CD14-positive monocyte (primary cell): ENCODE measurements at regions not wholly inside any gene's neighbourhood (a gene's known extent, or its start where the extent isn't known, plus 50 kb on each side); places are given as distances from the start of the nearest gene placed in this dataset.

Experiments used
- DNase-seq, 3 donors: peaks; one replicate each; pipeline ENCODE4 v3.0.0-alpha.2; 2011 to 2022
- H2AFZ ChIP-seq: 2 replicates; pipeline ENCODE4 v1.6.0; 2012; ENCODE audit warnings: mild to moderate bottlenecking, low read depth, low read length, inconsistent platforms; ENCODE audit not compliant: insufficient read depth, poor library complexity, severe bottlenecking
- H3K27ac ChIP-seq, 2 donors: 1 replicate in 1 of 2; 2 replicates in 1 of 2; pipeline ENCODE4 v1.5.1; 2012 to 2013; ENCODE audit warnings: low read length in 2 of 2, control low read depth in 1 of 2, inconsistent platforms in 1 of 2, low read depth in 1 of 2, mild to moderate bottlenecking in 1 of 2
- H3K27me3 ChIP-seq, 2 donors: one replicate each; pipeline versions ENCODE4 v1.6.0 to v1.6.1; 2011 to 2013; ENCODE audit warnings: low read length in 2 of 2; ENCODE audit not compliant: control insufficient read depth in 2 of 2, insufficient read depth in 2 of 2
- H3K36me3 ChIP-seq, 2 donors: replicated peaks in 1 of 2; 1 replicate in 1 of 2; 2 replicates in 1 of 2; pipeline versions ENCODE4 v1.5.1 to v1.6.1; 2012 to 2013; ENCODE audit warnings: low read length in 2 of 2, control low read depth in 1 of 2, inconsistent platforms in 1 of 2, mild to moderate bottlenecking in 1 of 2; ENCODE audit not compliant: insufficient read depth in 2 of 2, control insufficient read depth in 1 of 2
- H3K4me1 ChIP-seq, 2 donors: 1 replicate in 1 of 2; 2 replicates in 1 of 2; pipeline versions ENCODE4 v1.5.1 to v1.6.1; 2012 to 2013; ENCODE audit warnings: low read length in 2 of 2, control low read depth in 1 of 2, inconsistent platforms in 1 of 2, mild to moderate bottlenecking in 1 of 2, moderate library complexity in 1 of 2; ENCODE audit not compliant: insufficient read depth in 2 of 2, control insufficient read depth in 1 of 2
- H3K4me2 ChIP-seq: replicated peaks from 2 replicates; pipeline ENCODE3; 2012; ENCODE audit warnings: low read length, moderate library complexity, mild to moderate bottlenecking; ENCODE audit not compliant: poor library complexity, severe bottlenecking; ENCODE audit errors: extremely low read depth
- H3K4me3 ChIP-seq, 3 experiments: fragments of 200-600 bp in 1 of 3; sonication (generic) in 1 of 3; replicated peaks in 1 of 3; 1 replicate in 2 of 3; 2 replicates in 1 of 3; pipeline ENCODE4 v1.5.1; 2011 to 2013; ENCODE audit warnings: low read length in 3 of 3, mild to moderate bottlenecking in 3 of 3, control low read depth in 2 of 3, low read depth in 2 of 3, inconsistent platforms in 1 of 3, moderate library complexity in 1 of 3
- H3K79me2 ChIP-seq: 2 replicates; pipeline ENCODE4 v1.6.0; 2012; ENCODE audit warnings: mild to moderate bottlenecking, control low read depth, inconsistent platforms, low read length, moderate library complexity; ENCODE audit not compliant: insufficient read depth
- H3K9ac ChIP-seq: 2 replicates; pipeline ENCODE4 v1.6.0; 2017; ENCODE audit warnings: low read length, mild to moderate bottlenecking; ENCODE audit not compliant: insufficient read depth, poor library complexity, severe bottlenecking
- H3K9me3 ChIP-seq, 2 donors: replicated peaks in 1 of 2; 1 replicate in 1 of 2; 2 replicates in 1 of 2; pipeline versions ENCODE4 v1.5.1 to v1.6.1; 2012 to 2013; ENCODE audit warnings: low read length in 2 of 2, control low read depth in 1 of 2; ENCODE audit not compliant: control insufficient read depth in 1 of 2, insufficient read depth in 1 of 2
- H4K20me1 ChIP-seq: 2 replicates; pipeline ENCODE4 v1.6.0; 2012; ENCODE audit warnings: mild to moderate bottlenecking, low read length, control low read depth, moderate library complexity; ENCODE audit not compliant: insufficient read depth
- H3K27ac Mint-ChIP-seq, 7 donors: one replicate each; pipeline ENCODE4 v1.8.0; 2020; ENCODE audit warnings: mild to moderate bottlenecking in 7 of 7, mixed read lengths in 7 of 7, moderate library complexity in 6 of 7, inconsistent platforms in 2 of 7
- H3K27me3 Mint-ChIP-seq, 3 donors: one replicate each; pipeline ENCODE4 v1.8.0; 2021 to 2022; ENCODE audit warnings: low read depth in 3 of 3, mild to moderate bottlenecking in 3 of 3, mixed read lengths in 3 of 3, moderate library complexity in 3 of 3, inconsistent platforms in 1 of 3
- H3K36me3 Mint-ChIP-seq, 2 donors: one replicate each; pipeline ENCODE4 v1.8.0; 2020; ENCODE audit warnings: mixed read lengths in 2 of 2, inconsistent platforms in 1 of 2, mild to moderate bottlenecking in 1 of 2
- H3K4me1 Mint-ChIP-seq: one replicate; pipeline ENCODE4 v1.8.0; 2020; ENCODE audit warnings: mild to moderate bottlenecking, mixed read lengths
- H3K4me3 Mint-ChIP-seq, 2 donors: one replicate each; pipeline ENCODE4 v1.8.0; 2020; ENCODE audit warnings: mild to moderate bottlenecking in 2 of 2, mixed read lengths in 2 of 2, moderate library complexity in 1 of 2
- H3K9me3 Mint-ChIP-seq, 7 donors: one replicate each; pipeline ENCODE4 v1.8.0; 2020 to 2022; ENCODE audit warnings: mixed read lengths in 7 of 7, mild to moderate bottlenecking in 6 of 7, moderate library complexity in 6 of 7, inconsistent platforms in 2 of 7
- CTCF ChIP-seq: fragments of 200-600 bp; IDR thresholded peaks from one replicate; pipeline ENCODE4 v1.8.0; 2022; ENCODE audit warnings: antibody characterized with exemption, mild to moderate bottlenecking
- WGBS: methylation state at CpG from one replicate; pipeline ENCODE4 v1.1.5; 2013; ENCODE audit warnings: missing lambda C conversion rate; ENCODE audit not compliant: insufficient coverage; 5-methylcytosine and 5-hydroxymethylcytosine counted together
- intact Hi-C, 2 donors: fragments of 100-400 bp; cut with micrococcal nuclease; formaldehyde crosslinking; loops; one replicate each; pipeline versions ENCODE4 v1.15.0 to v1.15.1; 2023

GRCh38 chrX:63421411-63421810, 70.3 kb upstream of the SPIN4 start:
- no peaks in the 10 kb centered on the region for H3K79me2 ChIP-seq
- H3K4me1 ChIP-seq = no peaks in the 10 kb centered on the region
- no peaks in the 10 kb centered on the region for H4K20me1 ChIP-seq
- no peak overlapping the region for H3K9ac ChIP-seq
- no peak overlapping the region for H2AFZ ChIP-seq
- Mint-ChIP-seq H3K27me3 (peaks cover 0 to 3% (median 0%) of the 10 kb centered on the region in 3 donors), H3K4me1 (no peaks in the 10 kb centered on the region), H3K27ac (peak overlapping the region in 1 of 7 donors; percentile 68), H3K9me3 (peaks cover 0 to 13% (median 3%) of the 10 kb centered on the region in 7 donors), H3K4me3 (no peak overlapping the region), H3K36me3 (no peaks in the 10 kb centered on the region)
- H3K27ac ChIP-seq = no peak overlapping the region
- H3K9me3 ChIP-seq = peaks cover 0 to 4% of the 10 kb centered on the region in 2 donors
- H3K36me3 ChIP-seq = no peaks in the 10 kb centered on the region
- H3K4me2 ChIP-seq = no peak overlapping the region
- intact Hi-C loops = no loop called here
- H3K4me3 ChIP-seq = no peak overlapping the region
- no peaks in the 10 kb centered on the region for H3K27me3 ChIP-seq
- no peak for DNase-seq
- no peak for TF ChIP-seq CTCF

- no peaks in the 10 kb centered on the region for H3K4me1 ChIP-seq
- Mint-ChIP-seq H3K4me3 (no peak overlapping the region), H3K27ac (no peak overlapping the region), H3K9me3 (peaks cover 2 to 10% (median 4%) of the 10 kb centered on the region in 7 donors), H3K4me1 (no peaks in the 10 kb centered on the region), H3K36me3 (no peaks in the 10 kb centered on the region), H3K27me3 (peaks cover 0 to 3% (median 0%) of the 10 kb centered on the region in 3 donors)
- H3K27me3 ChIP-seq = no peaks in the 10 kb centered on the region
- H3K9me3 ChIP-seq = no peaks in the 10 kb centered on the region
- DNase-seq = no peak
- H3K36me3 ChIP-seq = no peaks in the 10 kb centered on the region
- H2AFZ ChIP-seq = no peak overlapping the region
- H4K20me1 ChIP-seq = no peaks in the 10 kb centered on the region
- no CpG with 5 or more reads among the region's 4 CpGs for WGBS
- no peak overlapping the region for H3K9ac ChIP-seq
- H3K79me2 ChIP-seq = no peaks in the 10 kb centered on the region
- H3K4me3 ChIP-seq = no peak overlapping the region
- H3K4me2 ChIP-seq = no peak overlapping the region
- TF ChIP-seq CTCF = no peak
- intact Hi-C loops = no loop called here
- H3K27ac ChIP-seq = no peak overlapping the region
Observed at GRCh38 chrX:63418211-63418610, 67.1 kb upstream of the SPIN4 start.
